ENCODE measurements at regions not wholly inside any gene's neighbourhood (a gene's known extent, or its start where the extent isn't known, plus 50 kb on each side); places are given as distances from the start of the nearest gene placed in this dataset.

GRCh38 chr3:94225148-94225865, 162.4 kb downstream of the NSUN3 start:
- Histone ChIP-seq H3K4me1 (ENCODE audit: control insufficient read depth, insufficient read depth, low read length) (no peaks in the 10 kb centered on the region), H3K27me3 (ENCODE audit: control insufficient read depth, insufficient read depth, low read length) (no peaks in the 10 kb centered on the region), H3K9me3 (ENCODE audit: control insufficient read depth, low read depth, low read length) (no peaks in the 10 kb centered on the region), H3K36me3 (ENCODE audit: control insufficient read depth, insufficient read depth, low read length) (no peaks in the 10 kb centered on the region), H3K27ac (ENCODE audit: low read length) (no peak overlapping the region), H3K4me3 (ENCODE audit: low read length) (no peak overlapping the region)
- 6% methylated on average over 2 of the region's 5 CpGs for WGBS (ENCODE audit: insufficient coverage, low lambda C conversion rate)
- DNase-seq = no peak

DNA sequence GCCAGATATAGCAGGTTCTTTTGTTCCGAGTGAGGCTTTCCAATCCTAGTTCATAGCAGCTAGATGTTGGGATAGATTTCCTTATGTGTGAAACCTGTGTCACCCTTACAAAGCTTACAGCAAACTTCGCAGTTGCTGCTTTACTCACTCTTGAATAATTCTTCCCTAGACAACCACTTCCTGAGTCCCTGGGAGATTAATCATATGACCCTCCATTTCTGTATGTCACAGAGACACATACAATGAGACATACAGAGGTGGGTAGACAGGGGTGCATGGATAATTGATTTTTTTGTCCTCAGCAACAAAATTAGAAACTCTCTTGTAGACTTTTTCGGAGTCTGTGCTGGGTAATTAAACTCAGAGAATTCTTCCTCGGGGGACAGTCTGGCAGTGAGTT, 163.2 kb downstream of the NSUN3 start:
- DNase-seq = no peak
- H3K4me1 ChIP-seq (ENCODE audit: control insufficient read depth, insufficient read depth, low read length) = no peaks in the 10 kb centered on the region
- H3K27ac ChIP-seq (ENCODE audit: low read length) = no peak overlapping the region
- WGBS (ENCODE audit: insufficient coverage, low lambda C conversion rate) = no CpG with 5 or more reads among the region's 4 CpGs
- no peak overlapping the region for H3K4me3 ChIP-seq (ENCODE audit: low read length)
- H3K27me3 ChIP-seq (ENCODE audit: control insufficient read depth, insufficient read depth, low read length) = no peaks in the 10 kb centered on the region
- no peaks in the 10 kb centered on the region for H3K9me3 ChIP-seq (ENCODE audit: control insufficient read depth, low read depth, low read length)
- no peaks in the 10 kb centered on the region for H3K36me3 ChIP-seq (ENCODE audit: control insufficient read depth, insufficient read depth, low read length)

DNA sequence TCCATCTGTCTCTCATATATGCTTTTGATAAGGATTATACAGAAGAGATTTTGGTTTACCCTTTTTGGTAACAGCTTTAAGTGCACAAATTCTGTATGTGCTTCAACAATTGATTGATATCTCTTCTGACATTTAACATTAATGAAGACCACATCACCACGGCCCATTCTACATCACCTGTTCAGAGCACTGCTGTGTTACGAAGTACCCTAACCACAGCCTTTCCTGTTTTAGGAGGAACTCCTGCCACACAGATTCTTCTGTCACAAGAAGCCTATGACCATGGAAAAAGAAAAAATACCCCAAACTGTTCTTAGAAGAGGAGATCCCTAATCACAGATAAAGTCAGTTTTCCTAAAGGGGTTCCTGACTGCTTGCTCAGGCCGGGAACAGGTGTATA, 170.1 kb downstream of the NSUN3 start:
- Histone ChIP-seq H3K36me3 (ENCODE audit: control insufficient read depth, insufficient read depth, low read length) (no peaks in the 10 kb centered on the region), H3K4me3 (ENCODE audit: low read length) (no peak overlapping the region), H3K27ac (ENCODE audit: low read length) (no peak overlapping the region), H3K9me3 (ENCODE audit: control insufficient read depth, low read depth, low read length) (no peaks in the 10 kb centered on the region), H3K4me1 (ENCODE audit: control insufficient read depth, insufficient read depth, low read length) (no peaks in the 10 kb centered on the region), H3K27me3 (ENCODE audit: control insufficient read depth, insufficient read depth, low read length) (no peaks in the 10 kb centered on the region)
- DNase-seq = no peak
- WGBS (ENCODE audit: insufficient coverage, low lambda C conversion rate) = no CpG with 5 or more reads among the region's 3 CpGs

- Histone ChIP-seq H3K36me3 (ENCODE audit: control insufficient read depth, insufficient read depth, low read length) (no peaks in the 10 kb centered on the region), H3K4me3 (ENCODE audit: low read length) (no peak overlapping the region), H3K4me1 (ENCODE audit: control insufficient read depth, insufficient read depth, low read length) (no peaks in the 10 kb centered on the region), H3K9me3 (ENCODE audit: control insufficient read depth, low read depth, low read length) (no peaks in the 10 kb centered on the region), H3K27ac (ENCODE audit: low read length) (no peak overlapping the region), H3K27me3 (ENCODE audit: control insufficient read depth, insufficient read depth, low read length) (no peaks in the 10 kb centered on the region)
- 0% methylated on average over 1 of the region's 4 CpGs for WGBS (ENCODE audit: insufficient coverage, low lambda C conversion rate)
- DNase-seq = peak; percentile 11 to 16
Observed at GRCh38 chr3:94234177-94234788, 171.4 kb downstream of the NSUN3 start.

DNA sequence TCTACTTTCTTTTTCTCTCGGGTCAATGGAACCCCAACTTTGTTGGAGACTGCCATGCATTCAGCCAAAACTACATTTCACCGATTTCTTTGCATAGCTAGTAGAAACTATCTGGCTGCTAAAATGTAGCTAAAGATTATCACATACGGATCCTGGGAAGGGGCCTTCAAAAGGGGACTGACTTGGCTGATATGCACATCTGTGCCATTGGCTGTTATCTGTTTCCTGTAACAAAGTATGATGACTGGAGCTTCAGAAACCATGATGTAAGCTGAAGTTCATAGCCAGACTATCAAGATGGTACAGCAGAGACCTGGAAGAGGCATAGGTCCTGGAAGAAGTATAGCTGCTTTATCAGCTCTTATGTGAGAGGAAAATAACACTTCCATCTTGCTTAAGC, 179.1 kb downstream of the NSUN3 start:
- no peak overlapping the region for H3K27ac ChIP-seq (ENCODE audit: low read length)
- H3K4me3 ChIP-seq (ENCODE audit: low read length) = no peak overlapping the region
- WGBS (ENCODE audit: insufficient coverage, low lambda C conversion rate) = 100% methylated on average over 1 of the region's 3 CpGs
- DNase-seq = no peak
- no peaks in the 10 kb centered on the region for H3K27me3 ChIP-seq (ENCODE audit: control insufficient read depth, insufficient read depth, low read length)
- H3K9me3 ChIP-seq (ENCODE audit: control insufficient read depth, low read depth, low read length) = no peaks in the 10 kb centered on the region
- no peaks in the 10 kb centered on the region for H3K36me3 ChIP-seq (ENCODE audit: control insufficient read depth, insufficient read depth, low read length)
- H3K4me1 ChIP-seq (ENCODE audit: control insufficient read depth, insufficient read depth, low read length) = no peaks in the 10 kb centered on the region

DNA sequence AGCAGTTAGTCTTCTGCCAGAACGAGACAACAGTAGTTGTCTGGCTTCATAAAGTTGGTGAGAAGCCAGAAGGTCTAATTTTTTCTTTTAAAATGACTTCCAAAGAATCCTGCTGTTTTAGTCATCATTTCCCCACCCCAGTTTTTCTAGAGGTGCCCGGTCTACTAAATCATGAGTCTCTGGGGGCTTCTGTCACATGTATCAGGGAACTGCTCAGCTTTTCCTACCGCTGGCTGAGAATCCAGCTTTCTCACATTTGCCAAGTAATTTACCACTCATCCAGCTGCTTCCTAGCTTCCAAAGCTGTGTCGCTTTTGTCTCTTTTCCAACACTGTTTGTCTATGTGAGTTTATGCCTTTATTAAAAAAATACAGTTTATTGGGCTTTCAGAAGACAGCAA, 183.3 kb downstream of the NSUN3 start:
- Histone ChIP-seq H3K27ac (ENCODE audit: low read length) (no peak overlapping the region), H3K36me3 (ENCODE audit: control insufficient read depth, insufficient read depth, low read length) (no peaks in the 10 kb centered on the region), H3K9me3 (ENCODE audit: control insufficient read depth, low read depth, low read length) (no peaks in the 10 kb centered on the region), H3K4me1 (ENCODE audit: control insufficient read depth, insufficient read depth, low read length) (peaks cover 7% of the 10 kb centered on the region), H3K4me3 (ENCODE audit: low read length) (no peak overlapping the region), H3K27me3 (ENCODE audit: control insufficient read depth, insufficient read depth, low read length) (no peaks in the 10 kb centered on the region)
- 33% methylated on average over 3 of the region's 4 CpGs for WGBS (ENCODE audit: insufficient coverage, low lambda C conversion rate)
- DNase-seq = no peak

DNA sequence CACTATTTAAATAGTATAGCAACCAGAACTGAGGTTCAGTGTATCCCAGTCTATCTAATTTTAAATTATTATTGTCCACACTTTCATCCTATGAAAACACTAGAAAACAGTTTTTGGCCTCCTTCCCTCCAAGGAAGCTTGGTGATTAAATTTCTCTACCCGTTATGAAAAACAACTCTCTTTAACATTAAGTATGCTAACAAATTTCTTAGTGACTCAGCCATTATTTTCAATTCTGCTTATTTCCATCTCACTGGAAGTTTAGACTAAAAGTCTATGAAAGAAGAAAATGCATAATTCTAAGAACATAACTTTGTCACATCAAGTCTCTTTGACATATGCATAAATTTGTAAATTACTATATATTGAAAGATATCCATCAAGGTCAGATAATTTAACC, 185.2 kb downstream of the NSUN3 start:
- Histone ChIP-seq H3K36me3 (ENCODE audit: control insufficient read depth, insufficient read depth, low read length) (no peaks in the 10 kb centered on the region), H3K9me3 (ENCODE audit: control insufficient read depth, low read depth, low read length) (no peaks in the 10 kb centered on the region), H3K4me3 (ENCODE audit: low read length) (no peak overlapping the region), H3K27me3 (ENCODE audit: control insufficient read depth, insufficient read depth, low read length) (no peaks in the 10 kb centered on the region), H3K27ac (ENCODE audit: low read length) (no peak overlapping the region), H3K4me1 (ENCODE audit: control insufficient read depth, insufficient read depth, low read length) (peaks cover 7% of the 10 kb centered on the region)
- WGBS (ENCODE audit: insufficient coverage, low lambda C conversion rate) = 100% methylated on average over 1 of the region's 1 CpG
- DNase-seq = no peak

- no peaks in the 10 kb centered on the region for H3K27me3 ChIP-seq (ENCODE audit: control insufficient read depth, insufficient read depth, low read length)
- H3K36me3 ChIP-seq (ENCODE audit: control insufficient read depth, insufficient read depth, low read length) = no peaks in the 10 kb centered on the region
- H3K27ac ChIP-seq (ENCODE audit: low read length) = no peak overlapping the region
- H3K9me3 ChIP-seq (ENCODE audit: control insufficient read depth, low read depth, low read length) = no peaks in the 10 kb centered on the region
- DNase-seq = peak; percentile 26 to 29
- WGBS (ENCODE audit: insufficient coverage, low lambda C conversion rate) = no CpG with 5 or more reads among the region's 5 CpGs
- peaks cover 7% of the 10 kb centered on the region for H3K4me1 ChIP-seq (ENCODE audit: control insufficient read depth, insufficient read depth, low read length)
- no peak overlapping the region for H3K4me3 ChIP-seq (ENCODE audit: low read length)
Observed at GRCh38 chr3:94249491-94250079, 186.7 kb downstream of the NSUN3 start.

DNA sequence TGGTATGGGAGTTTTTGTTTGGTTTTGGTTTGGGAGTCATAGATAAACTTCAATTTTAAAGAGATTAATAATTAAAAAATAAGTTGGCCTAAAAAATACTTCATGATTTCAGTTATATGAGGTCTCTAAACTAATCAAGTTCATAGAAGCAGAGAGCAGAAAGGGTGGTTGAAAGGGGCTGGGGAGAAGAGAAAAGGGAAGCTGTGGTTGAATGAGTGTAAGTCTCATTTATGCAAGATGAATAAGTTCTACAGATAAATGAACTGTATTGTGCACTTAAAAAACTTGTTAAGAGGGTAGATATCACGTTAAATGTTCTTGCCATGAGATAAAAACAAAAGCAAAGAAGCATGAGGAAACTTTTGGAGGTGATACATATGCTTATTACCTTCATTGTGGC, 188.7 kb downstream of the NSUN3 start:
- Histone ChIP-seq H3K9me3 (ENCODE audit: control insufficient read depth, low read depth, low read length) (no peaks in the 10 kb centered on the region), H3K36me3 (ENCODE audit: control insufficient read depth, insufficient read depth, low read length) (no peaks in the 10 kb centered on the region), H3K4me1 (ENCODE audit: control insufficient read depth, insufficient read depth, low read length) (peaks cover 7% of the 10 kb centered on the region), H3K4me3 (ENCODE audit: low read length) (no peak overlapping the region), H3K27me3 (ENCODE audit: control insufficient read depth, insufficient read depth, low read length) (no peaks in the 10 kb centered on the region), H3K27ac (ENCODE audit: low read length) (no peak overlapping the region)
- no peak for DNase-seq
- WGBS (ENCODE audit: insufficient coverage, low lambda C conversion rate) = 83% methylated on average over 1 of the region's 1 CpG

DNA sequence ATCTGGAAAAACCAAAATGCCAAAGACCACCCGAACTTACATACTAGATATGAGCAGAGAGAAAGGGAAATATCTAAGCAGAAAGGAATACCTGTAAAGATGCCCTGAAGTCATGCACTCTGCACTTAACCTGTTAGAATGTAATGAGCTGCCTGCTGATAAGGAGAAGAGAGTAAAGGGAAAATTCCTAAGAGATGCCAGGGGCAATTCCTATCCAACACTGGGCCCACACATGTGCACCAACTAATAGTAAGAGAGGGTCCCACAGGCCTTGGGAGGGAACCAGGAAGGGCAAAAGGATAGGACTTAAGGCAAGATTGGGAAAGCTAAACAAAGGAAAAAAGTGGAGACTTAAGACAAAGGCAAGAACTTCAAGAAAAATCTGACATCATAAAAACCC, 189.5 kb downstream of the NSUN3 start:
- Histone ChIP-seq H3K4me1 (ENCODE audit: control insufficient read depth, insufficient read depth, low read length) (peaks cover 7% of the 10 kb centered on the region), H3K36me3 (ENCODE audit: control insufficient read depth, insufficient read depth, low read length) (no peaks in the 10 kb centered on the region), H3K9me3 (ENCODE audit: control insufficient read depth, low read depth, low read length) (no peaks in the 10 kb centered on the region), H3K27me3 (ENCODE audit: control insufficient read depth, insufficient read depth, low read length) (no peaks in the 10 kb centered on the region), H3K27ac (ENCODE audit: low read length) (no peak overlapping the region), H3K4me3 (ENCODE audit: low read length) (no peak overlapping the region)
- 100% methylated on average over 1 of the region's 1 CpG for WGBS (ENCODE audit: insufficient coverage, low lambda C conversion rate)
- DNase-seq = no peak
